ENCODE measurements at regions not wholly inside any gene's neighbourhood (a gene's known extent, or its start where the extent isn't known, plus 50 kb on each side); places are given as distances from the start of the nearest gene placed in this dataset.
"Not testable (repeated sequence)": the region's sequence is repeated elsewhere in the genome, so short reads cannot be mapped to it uniquely, and the experiment has no call there.

- peaks cover 42% of the 10 kb centered on the region for H3K4me1 Mint-ChIP-seq (ENCODE audit: low read depth, unreplicated experiment)
- no peak for TF ChIP-seq CTCF (IDR thresholded peaks at IDR 0.05; ENCODE audit: unreplicated experiment)
- intact Hi-C loops (cut with micrococcal nuclease; ENCODE audit: unreplicated experiment) = no loop called here
- H3K27me3 Mint-ChIP-seq (ENCODE audit: unreplicated experiment) = no peaks in the 10 kb centered on the region
- no TSS peak for BruUV-seq (replicated peaks)
- no peak for DNase-seq
- H3K36me3 Mint-ChIP-seq (ENCODE audit: insufficient read depth, unreplicated experiment) = peaks cover 44% of the 10 kb centered on the region
- H3K4me3 Mint-ChIP-seq (ENCODE audit: low read depth, unreplicated experiment) = no peak overlapping the region
- peaks cover 10% of the 10 kb centered on the region for H3K9me3 Mint-ChIP-seq (ENCODE audit: low read depth, unreplicated experiment)
- CTCF ChIA-PET = no interaction called here
- no peak overlapping the region for H3K27ac Mint-ChIP-seq (ENCODE audit: unreplicated experiment)
Observed at GRCh38 chr12:126038434-126038833, 973.2 kb downstream of the AACS start.

GRCh38 chr12:126040307-126040706 is 975.1 kb downstream of the AACS start:
- peaks cover 10% of the 10 kb centered on the region for H3K9me3 Mint-ChIP-seq (ENCODE audit: low read depth, unreplicated experiment)
- TF ChIP-seq CTCF (IDR thresholded peaks at IDR 0.05; ENCODE audit: unreplicated experiment) = no peak
- no peak overlapping the region for H3K27ac Mint-ChIP-seq (ENCODE audit: unreplicated experiment)
- no peak overlapping the region for H3K4me3 Mint-ChIP-seq (ENCODE audit: low read depth, unreplicated experiment)
- CTCF ChIA-PET = no interaction called here
- peaks cover 45% of the 10 kb centered on the region for H3K36me3 Mint-ChIP-seq (ENCODE audit: insufficient read depth, unreplicated experiment)
- DNase-seq = no peak
- no peaks in the 10 kb centered on the region for H3K27me3 Mint-ChIP-seq (ENCODE audit: unreplicated experiment)
- no TSS peak for BruUV-seq (replicated peaks)
- intact Hi-C loops (cut with micrococcal nuclease; ENCODE audit: unreplicated experiment) = no loop called here
- H3K4me1 Mint-ChIP-seq (ENCODE audit: low read depth, unreplicated experiment) = peaks cover 41% of the 10 kb centered on the region

GRCh38 chr12:126042286-126042685 is 977.1 kb downstream of the AACS start:
- no TSS peak for BruUV-seq (replicated peaks)
- no peak for DNase-seq
- Mint-ChIP-seq H3K36me3 (ENCODE audit: insufficient read depth, unreplicated experiment) (peaks cover 54% of the 10 kb centered on the region), H3K4me3 (ENCODE audit: low read depth, unreplicated experiment) (no peak overlapping the region), H3K9me3 (ENCODE audit: low read depth, unreplicated experiment) (peaks cover 10% of the 10 kb centered on the region), H3K4me1 (ENCODE audit: low read depth, unreplicated experiment) (peaks cover 50% of the 10 kb centered on the region), H3K27ac (ENCODE audit: unreplicated experiment) (no peak overlapping the region), H3K27me3 (ENCODE audit: unreplicated experiment) (no peaks in the 10 kb centered on the region)
- TF ChIP-seq CTCF (IDR thresholded peaks at IDR 0.05; ENCODE audit: unreplicated experiment) = no peak
- intact Hi-C loops (cut with micrococcal nuclease; ENCODE audit: unreplicated experiment) = no loop called here
- CTCF ChIA-PET = interaction anchor here (1.4 kb wide), 1 partner anchor 9 kb away, joined by 4 read pairs; no protein-coding TSS in a partner anchor

GRCh38 chr12:126049501-126049900 is 984.3 kb downstream of the AACS start:
- H3K9me3 Mint-ChIP-seq (ENCODE audit: low read depth, unreplicated experiment); H3K27me3 Mint-ChIP-seq (ENCODE audit: unreplicated experiment); BruUV-seq (replicated peaks): not testable (repeated sequence)
- DNase-seq = peak; percentile 87
- intact Hi-C loops (cut with micrococcal nuclease; ENCODE audit: unreplicated experiment) = loop anchor here (2.0 kb wide), 1 partner anchor 15 kb away; no protein-coding TSS in a partner anchor
- Mint-ChIP-seq H3K4me1 (ENCODE audit: low read depth, unreplicated experiment) (peaks cover 69% of the 10 kb centered on the region), H3K4me3 (ENCODE audit: low read depth, unreplicated experiment) (peak overlapping the region; percentile 75), H3K27ac (ENCODE audit: unreplicated experiment) (peak overlapping the region; percentile 91), H3K36me3 (ENCODE audit: insufficient read depth, unreplicated experiment) (peaks cover 61% of the 10 kb centered on the region)
- CTCF ChIA-PET = interaction anchor here (0.6 to 1.9 kb wide), 5 partner anchors 16 to 863 kb away, joined by 3 to 7 read pairs (median 6); partner anchors contain the start of gene TMEM132B

- H3K27ac Mint-ChIP-seq (ENCODE audit: unreplicated experiment) = peak overlapping the region; percentile 91
- H3K27me3 Mint-ChIP-seq (ENCODE audit: unreplicated experiment) = no peaks in the 10 kb centered on the region
- intact Hi-C loops (cut with micrococcal nuclease; ENCODE audit: unreplicated experiment) = loop anchor here (1.0 to 10.0 kb wide), 6 partner anchors 68 to 867 kb away; partner anchors contain the start of gene TMEM132B
- CTCF ChIA-PET = interaction anchor here (0.5 to 1.3 kb wide), 11 partner anchors 8 to 696 kb away, joined by 3 to 4 read pairs (median 3); no protein-coding TSS in a partner anchor
- H3K4me1 Mint-ChIP-seq (ENCODE audit: low read depth, unreplicated experiment) = peaks cover 67% of the 10 kb centered on the region
- DNase-seq = peak; percentile 74
- H3K4me3 Mint-ChIP-seq (ENCODE audit: low read depth, unreplicated experiment) = peak overlapping the region; percentile 75
- H3K36me3 Mint-ChIP-seq (ENCODE audit: insufficient read depth, unreplicated experiment) = peaks cover 47% of the 10 kb centered on the region
- TF ChIP-seq CTCF (IDR thresholded peaks at IDR 0.05; ENCODE audit: unreplicated experiment) = peak; percentile 41
- no peaks in the 10 kb centered on the region for H3K9me3 Mint-ChIP-seq (ENCODE audit: low read depth, unreplicated experiment)
- BruUV-seq (replicated peaks) = no TSS peak
Observed at GRCh38 chr12:126051611-126052107, 986.4 kb downstream of the AACS start.
